Thyroid gland (tissue), 4 donors: ENCODE measurements at regions not wholly inside any gene's neighbourhood (a gene's known extent, or its start where the extent isn't known, plus 50 kb on each side); places are given as distances from the start of the nearest gene placed in this dataset.

Source experiments
- CTCF ChIP-seq, 6 experiments: fragments of 200-600 bp in 3 of 6; fragments of 450-650 bp in 3 of 6; sonication (generic) in 3 of 6; IDR thresholded peaks; one replicate each; pipeline ENCODE4 v1.5.1; 2016 to 2019; ENCODE audit warnings: antibody characterized with exemption in 6 of 6, mild to moderate bottlenecking in 2 of 6, inconsistent platforms in 1 of 6, moderate library complexity in 1 of 6
- POLR2A ChIP-seq, 2 donors: fragments of 450-650 bp; IDR thresholded peaks; one replicate each; pipeline ENCODE4 v1.6.1; 2017; ENCODE audit warnings: antibody characterized with exemption in 2 of 2, mild to moderate bottlenecking in 2 of 2, moderate library complexity in 1 of 2

DNA sequence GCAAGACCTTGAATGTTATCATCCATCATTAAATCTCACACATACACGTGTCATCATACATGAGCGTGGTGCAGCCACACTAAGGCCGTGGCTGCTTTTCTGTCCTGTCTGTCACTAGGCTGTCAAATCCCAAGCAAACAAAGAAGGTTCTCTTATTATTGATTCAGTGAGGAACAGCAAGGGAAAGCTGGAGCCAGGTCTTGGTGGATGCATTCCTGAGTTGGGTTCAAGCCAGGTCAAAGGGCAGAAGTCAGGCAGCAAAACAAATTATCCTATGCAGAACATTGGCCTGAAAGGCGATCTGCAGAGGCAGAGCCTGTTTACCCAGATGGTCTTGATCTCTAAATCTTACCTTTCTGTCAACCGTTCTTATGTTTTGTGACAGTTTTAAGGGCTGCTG lies 252.3 kb downstream of the NEDD1 start:
- TF ChIP-seq CTCF (IDR thresholded peaks at IDR 0.05) (no peak), POLR2A (IDR thresholded peaks at IDR 0.05) (no peak)
